IPS DF 6.9 (cell line): ENCODE measurements at regions not wholly inside any gene's neighbourhood (a gene's known extent, or its start where the extent isn't known, plus 50 kb on each side); places are given as distances from the start of the nearest gene placed in this dataset.
"Not testable (repeated sequence)": the region's sequence is repeated elsewhere in the genome, so short reads cannot be mapped to it uniquely, and the experiment has no call there.

Experiments
- DNase-seq: peaks from one replicate; pipeline ENCODE4 v3.0.0-alpha.2; 2013; ENCODE audit warnings: low read depth, low spot score
- H3K27ac ChIP-seq: one replicate; pipeline ENCODE4 v1.5.1; 2013; ENCODE audit warnings: low read length, control low read depth
- H3K27me3 ChIP-seq: 2 replicates; pipeline ENCODE4 v1.6.1; 2013; ENCODE audit warnings: mild to moderate bottlenecking, low read length; ENCODE audit not compliant: control insufficient read depth, insufficient read depth
- H3K36me3 ChIP-seq: 2 replicates; pipeline ENCODE4 v1.6.1; 2013; ENCODE audit warnings: low read length; ENCODE audit not compliant: control insufficient read depth, insufficient read depth
- H3K4me1 ChIP-seq: 2 replicates; pipeline ENCODE4 v1.6.1; 2013; ENCODE audit warnings: low read length; ENCODE audit not compliant: control insufficient read depth, insufficient read depth
- H3K4me3 ChIP-seq: 2 replicates; pipeline ENCODE4 v1.5.1; 2013; ENCODE audit warnings: mild to moderate bottlenecking, low read length
- H3K9me3 ChIP-seq: 2 replicates; pipeline ENCODE4 v1.6.1; 2013; ENCODE audit warnings: low read length, inconsistent platforms; ENCODE audit not compliant: control insufficient read depth, insufficient read depth
- WGBS: extraction: QIAGEN DNeasy Blood & Tissue Kit; methylation state at CpG from one replicate; pipeline ENCODE4 v1.1.7; 2013; ENCODE audit warnings: mixed read lengths, missing lambda C conversion rate; ENCODE audit not compliant: insufficient read length, insufficient coverage; 5-methylcytosine and 5-hydroxymethylcytosine counted together

- H3K4me3 ChIP-seq, H3K27ac ChIP-seq, H3K4me1 ChIP-seq, H3K9me3 ChIP-seq, H3K27me3 ChIP-seq, H3K36me3 ChIP-seq, DNase-seq: not testable (repeated sequence)
- no CpG with 5 or more reads among the region's 3 CpGs for WGBS
Observed at GRCh38 chr1:83163879-83164475, 835.0 kb downstream of the TTLL7 start.

GRCh38 chr1:83158924-83159323 is 840.0 kb downstream of the TTLL7 start:
- H3K9me3 ChIP-seq, H3K27ac ChIP-seq, DNase-seq, H3K36me3 ChIP-seq, H3K27me3 ChIP-seq, H3K4me1 ChIP-seq, H3K4me3 ChIP-seq: not testable (repeated sequence)
- WGBS: no CpG with 5 or more reads among the region's 1 CpG

- H3K36me3 ChIP-seq, H3K27ac ChIP-seq, DNase-seq, H3K4me3 ChIP-seq, H3K4me1 ChIP-seq, H3K27me3 ChIP-seq, H3K9me3 ChIP-seq: not testable (repeated sequence)
- WGBS: no CpG with 5 or more reads among the region's 1 CpG
Observed at GRCh38 chr1:83154306-83154705, 844.6 kb downstream of the TTLL7 start.

GRCh38 chr1:83151167-83151898 is 847.6 kb downstream of the TTLL7 start:
- not testable (repeated sequence) for H3K9me3 ChIP-seq, DNase-seq, H3K4me1 ChIP-seq, H3K27ac ChIP-seq, H3K27me3 ChIP-seq, H3K36me3 ChIP-seq, H3K4me3 ChIP-seq
- WGBS: no CpG with 5 or more reads among the region's 3 CpGs

- not testable (repeated sequence) for DNase-seq, H3K27ac ChIP-seq, H3K27me3 ChIP-seq, H3K9me3 ChIP-seq, H3K4me3 ChIP-seq, H3K4me1 ChIP-seq, H3K36me3 ChIP-seq
- WGBS: no CpG with 5 or more reads among the region's 6 CpGs
Observed at GRCh38 chr1:83150479-83150878, 848.5 kb downstream of the TTLL7 start.

GRCh38 chr1:83145820-83146219 is 853.1 kb downstream of the TTLL7 start:
- DNase-seq, H3K27ac ChIP-seq, H3K27me3 ChIP-seq, H3K9me3 ChIP-seq, H3K4me1 ChIP-seq, H3K36me3 ChIP-seq, H3K4me3 ChIP-seq: not testable (repeated sequence)
- no CpG with 5 or more reads among the region's 2 CpGs for WGBS

GRCh38 chr1:83142802-83143201 is 856.1 kb downstream of the TTLL7 start:
- not testable (repeated sequence) for H3K4me1 ChIP-seq, H3K27me3 ChIP-seq, H3K27ac ChIP-seq, DNase-seq, H3K9me3 ChIP-seq, H3K36me3 ChIP-seq, H3K4me3 ChIP-seq
- no CpG with 5 or more reads among the region's 1 CpG for WGBS

- H3K27ac ChIP-seq, H3K36me3 ChIP-seq, H3K4me3 ChIP-seq, H3K4me1 ChIP-seq, H3K27me3 ChIP-seq, H3K9me3 ChIP-seq, DNase-seq: not testable (repeated sequence)
- no CpG with 5 or more reads among the region's 1 CpG for WGBS
Observed at GRCh38 chr1:83135524-83136157, 863.3 kb downstream of the TTLL7 start.

GRCh38 chr1:83134322-83135014 is 864.5 kb downstream of the TTLL7 start:
- not testable (repeated sequence) for H3K4me3 ChIP-seq, H3K27me3 ChIP-seq, H3K9me3 ChIP-seq, H3K27ac ChIP-seq, DNase-seq, H3K36me3 ChIP-seq, H3K4me1 ChIP-seq
- WGBS: no CpG with 5 or more reads among the region's 3 CpGs

GRCh38 chr1:83131692-83131955 is 867.3 kb downstream of the TTLL7 start:
- H3K36me3 ChIP-seq: no peaks in the 10 kb centered on the region
- no peaks in the 10 kb centered on the region for H3K9me3 ChIP-seq
- no peaks in the 10 kb centered on the region for H3K27me3 ChIP-seq
- no peaks in the 10 kb centered on the region for H3K4me1 ChIP-seq
- no peak overlapping the region for H3K4me3 ChIP-seq
- no peak overlapping the region for H3K27ac ChIP-seq
- no CpG with 5 or more reads among the region's 1 CpG for WGBS
- DNase-seq: no peak
